Activated CD8-positive, alpha-beta T cell treated with anti-CD3 and anti-CD28 coated beads for 36 hours (primary cell): ENCODE measurements at regions not wholly inside any gene's neighbourhood (a gene's known extent, or its start where the extent isn't known, plus 50 kb on each side); places are given as distances from the start of the nearest gene placed in this dataset.

ENCODE experiments used
- ATAC-seq: fragments of 200-7000 bp; cut with Tn5 transposase; one replicate; pipeline ENCODE4 v1.10.0; 2021; ENCODE audit warnings: mild to moderate bottlenecking, moderate library complexity
- CTCF ChIA-PET: fragments of 350-600 bp; sonication (Branson Sonifier 250); formaldehyde crosslinking; loops from one replicate; lab custom pipeline; 2021; ENCODE audit warnings: antibody characterized with exemption; lab: Charles Lee
- POLR2A ChIA-PET: fragments of 350-600 bp; sonication (Branson Sonifier 250); formaldehyde crosslinking; loops from one replicate; lab custom pipeline; 2021; ENCODE audit warnings: antibody characterized with exemption; lab: Charles Lee
- DNase-seq: peaks from one replicate; pipeline ENCODE4 v3.0.0-alpha.2; 2020
- H3K27ac Mint-ChIP-seq: one replicate; pipeline ENCODE4 v1.8.0; 2021; ENCODE audit warnings: mild to moderate bottlenecking, mixed read lengths
- H3K27me3 Mint-ChIP-seq: one replicate; pipeline ENCODE4 v1.8.0; 2021; ENCODE audit warnings: mixed read lengths
- H3K36me3 Mint-ChIP-seq: one replicate; pipeline ENCODE4 v1.8.0; 2021; ENCODE audit warnings: low read depth, mixed read lengths
- H3K4me1 Mint-ChIP-seq: one replicate; pipeline ENCODE4 v1.8.0; 2021; ENCODE audit warnings: low read depth, mixed read lengths
- H3K4me3 Mint-ChIP-seq: one replicate; pipeline ENCODE4 v1.8.0; 2021; ENCODE audit warnings: mild to moderate bottlenecking, moderate library complexity, mixed read lengths
- H3K9me3 Mint-ChIP-seq: one replicate; pipeline ENCODE4 v1.8.0; 2021; ENCODE audit warnings: mixed read lengths
- CTCF ChIP-seq: fragments of 200-600 bp; IDR thresholded peaks from one replicate; pipeline ENCODE4 v1.8.0; 2022; ENCODE audit warnings: antibody characterized with exemption, mild to moderate bottlenecking
- intact Hi-C: fragments of 100-400 bp; cut with micrococcal nuclease; formaldehyde crosslinking; loops from one replicate; pipeline ENCODE4 v1.10.0; 2022

GRCh38 chr4:37502070-37502469 is 184.1 kb downstream of the RELL1 start:
- Mint-ChIP-seq H3K36me3 (no peaks in the 10 kb centered on the region), H3K27ac (no peak overlapping the region), H3K27me3 (peaks cover 6% of the 10 kb centered on the region), H3K9me3 (peaks cover 20% of the 10 kb centered on the region), H3K4me3 (no peak overlapping the region), H3K4me1 (no peaks in the 10 kb centered on the region)
- ChIA-PET CTCF (no interaction called here), POLR2A (no interaction called here)
- ATAC-seq, result no peak
- DNase-seq, result no peak
- intact Hi-C loops, result no loop called here
- no peak for TF ChIP-seq CTCF
